ENCODE measurements at regions not wholly inside any gene's neighbourhood (a gene's known extent, or its start where the extent isn't known, plus 50 kb on each side); places are given as distances from the start of the nearest gene placed in this dataset.
A peak's percentile ranks its signal among the peaks of the same experiment; 100 is the strongest.
"Not testable (repeated sequence)": the region's sequence is repeated elsewhere in the genome, so short reads cannot be mapped to it uniquely, and the experiment has no call there.

DNA sequence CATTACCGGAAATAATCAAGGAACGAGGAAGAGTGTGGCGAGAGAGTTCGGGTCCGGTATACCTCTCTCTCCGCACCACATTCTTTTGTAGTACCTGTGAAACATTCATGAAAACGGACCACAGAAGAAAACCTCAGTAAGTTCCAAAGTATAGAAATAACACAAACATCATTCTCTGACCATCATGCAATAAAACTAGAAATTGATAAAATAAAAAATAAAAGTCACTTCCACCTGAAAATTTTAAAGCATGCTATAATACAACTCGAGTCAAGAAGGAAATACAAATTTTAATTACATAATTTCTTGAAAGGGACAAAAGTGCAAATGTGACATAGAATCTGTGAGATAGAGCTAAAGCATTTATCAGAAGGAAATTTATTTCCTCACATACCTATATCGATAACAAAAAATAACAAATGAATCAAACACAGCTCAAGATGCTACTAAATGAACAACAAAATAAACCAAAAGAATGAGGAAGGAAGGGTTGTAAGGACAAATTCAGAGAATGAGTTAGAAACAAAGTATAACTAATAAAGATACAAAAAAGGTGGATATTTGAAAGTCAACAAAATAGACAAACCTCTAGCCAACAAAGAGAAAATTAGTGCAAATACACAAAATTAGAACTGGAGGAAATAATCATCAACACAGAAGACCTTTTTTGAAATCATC lies 84.2 kb downstream of the TRIM27 start:
- ATAC-seq (no peak), DNase-seq (no peak)
- intact Hi-C loops (cut with DNase I) = loop anchor here in 9 of 10 donors (2.0 to 10.0 kb wide), 8 partner anchors 23 to 178 kb away; no protein-coding TSS in a partner anchor
- Histone ChIP-seq H3K27ac (no peak overlapping the region), H3K27me3 (peaks cover 0 to 74% (median 46%) of the 10 kb centered on the region in 7 donors), H3K4me3 (peak overlapping the region in 9 of 10 donors; percentile 49 to 75 (median 67)), H3K4me1 (peaks cover 0 to 27% (median 18%) of the 10 kb centered on the region in 9 donors), H3K9me3 (no peaks in the 10 kb centered on the region), H3K36me3 (no peaks in the 10 kb centered on the region)
- 15% methylated on average over 9 of the region's 9 CpGs for WGBS, 2 donors
- TF ChIP-seq, protein P1, sequence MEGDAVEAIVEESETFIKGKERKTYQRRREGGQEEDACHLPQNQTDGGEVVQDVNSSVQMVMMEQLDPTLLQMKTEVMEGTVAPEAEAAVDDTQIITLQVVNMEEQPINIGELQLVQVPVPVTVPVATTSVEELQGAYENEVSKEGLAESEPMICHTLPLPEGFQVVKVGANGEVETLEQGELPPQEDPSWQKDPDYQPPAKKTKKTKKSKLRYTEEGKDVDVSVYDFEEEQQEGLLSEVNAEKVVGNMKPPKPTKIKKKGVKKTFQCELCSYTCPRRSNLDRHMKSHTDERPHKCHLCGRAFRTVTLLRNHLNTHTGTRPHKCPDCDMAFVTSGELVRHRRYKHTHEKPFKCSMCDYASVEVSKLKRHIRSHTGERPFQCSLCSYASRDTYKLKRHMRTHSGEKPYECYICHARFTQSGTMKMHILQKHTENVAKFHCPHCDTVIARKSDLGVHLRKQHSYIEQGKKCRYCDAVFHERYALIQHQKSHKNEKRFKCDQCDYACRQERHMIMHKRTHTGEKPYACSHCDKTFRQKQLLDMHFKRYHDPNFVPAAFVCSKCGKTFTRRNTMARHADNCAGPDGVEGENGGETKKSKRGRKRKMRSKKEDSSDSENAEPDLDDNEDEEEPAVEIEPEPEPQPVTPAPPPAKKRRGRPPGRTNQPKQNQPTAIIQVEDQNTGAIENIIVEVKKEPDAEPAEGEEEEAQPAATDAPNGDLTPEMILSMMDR (IDR thresholded peaks at IDR 0.05) = no peak

- H3K9me3 ChIP-seq = no peaks in the 10 kb centered on the region
- intact Hi-C loops (cut with DNase I) = loop anchor here in 1 of 10 donors (5.0 kb wide), 1 partner anchor 176 kb away; no protein-coding TSS in a partner anchor
- DNase-seq = no peak
Observed at GRCh38 chr6:28841290-28841689, 82.5 kb downstream of the TRIM27 start.

GRCh38 chr6:28848756-28849155 lies 75.0 kb downstream of the TRIM27 start:
- H3K9me3 ChIP-seq; H3K4me1 ChIP-seq; ATAC-seq; intact Hi-C loops (cut with DNase I); H3K4me3 ChIP-seq; DNase-seq; H3K36me3 ChIP-seq; H3K27ac ChIP-seq: not testable (repeated sequence)
- H3K27me3 ChIP-seq = peaks cover 0 to 56% (median 26%) of the 10 kb centered on the region in 7 donors
- WGBS, 2 donors = 63 to 71% methylated on average over 7 of the region's 7 CpGs
- TF ChIP-seq, protein P1 (IDR thresholded peaks at IDR 0.05) = peak in 1 of 9 donors; percentile 11

More at GRCh38 chr6:28841290-28841689, 82.5 kb downstream of the TRIM27 start:
- WGBS, 2 donors = 54 to 55% methylated on average over 3 of the region's 3 CpGs
- TF ChIP-seq, protein P1 (IDR thresholded peaks at IDR 0.05) = peak in 1 of 9 donors; percentile 8
- ATAC-seq = no peak
- peaks cover 0 to 66% (median 43%) of the 10 kb centered on the region in 7 donors for H3K27me3 ChIP-seq
- H3K4me3 ChIP-seq = no peak overlapping the region
- no peaks in the 10 kb centered on the region for H3K36me3 ChIP-seq
- H3K4me1 ChIP-seq = peaks cover 0 to 27% (median 18%) of the 10 kb centered on the region in 9 donors
- H3K27ac ChIP-seq = no peak overlapping the region

All from heart right ventricle (tissue), 16 donors.